IPS-NIHi11 (cell line): ENCODE measurements at regions not wholly inside any gene's neighbourhood (a gene's known extent, or its start where the extent isn't known, plus 50 kb on each side); places are given as distances from the start of the nearest gene placed in this dataset.
A peak's percentile ranks its signal among the peaks of the same experiment; 100 is the strongest.
"Not testable (repeated sequence)": the region's sequence is repeated elsewhere in the genome, so short reads cannot be mapped to it uniquely, and the experiment has no call there.

Experiments used
- DNase-seq: peaks from one replicate; pipeline ENCODE4 v3.0.0; 2012; ENCODE audit warnings: mixed read lengths, low spot score

GRCh38 chr5:4571248-4571948, 568.7 kb upstream of the ADAMTS16 start:
- peak; percentile 25 for DNase-seq

- no peak for DNase-seq
Measured at GRCh38 chr5:4572311-4573100, 567.6 kb upstream of the ADAMTS16 start.

GRCh38 chr5:4575608-4576007, 564.5 kb upstream of the ADAMTS16 start:
- no peak for DNase-seq

- DNase-seq = no peak
Measured at GRCh38 chr5:4576161-4576748, 563.9 kb upstream of the ADAMTS16 start.

GRCh38 chr5:4576908-4577307, 563.2 kb upstream of the ADAMTS16 start:
- DNase-seq = no peak

GRCh38 chr5:4579679-4580078, 560.5 kb upstream of the ADAMTS16 start:
- no peak for DNase-seq

- DNase-seq = no peak
Measured at GRCh38 chr5:4580772-4581171, 559.4 kb upstream of the ADAMTS16 start.

GRCh38 chr5:4581289-4581688, 558.8 kb upstream of the ADAMTS16 start:
- no peak for DNase-seq

GRCh38 chr5:4584982-4585381, 555.1 kb upstream of the ADAMTS16 start:
- DNase-seq = no peak

GRCh38 chr5:4613440-4613839, 526.7 kb upstream of the ADAMTS16 start:
- no peak for DNase-seq

- no peak for DNase-seq
Measured at GRCh38 chr5:4614088-4614487, 526.0 kb upstream of the ADAMTS16 start.

GRCh38 chr5:4615369-4615768, 524.8 kb upstream of the ADAMTS16 start:
- DNase-seq = not testable (repeated sequence)

GRCh38 chr5:4625206-4625896, 514.8 kb upstream of the ADAMTS16 start:
- DNase-seq = no peak

GRCh38 chr5:4627131-4627530, 513.0 kb upstream of the ADAMTS16 start:
- DNase-seq = no peak

GRCh38 chr5:4627929-4628328, 512.2 kb upstream of the ADAMTS16 start:
- DNase-seq = no peak

- no peak for DNase-seq
Measured at GRCh38 chr5:4628645-4629385, 511.3 kb upstream of the ADAMTS16 start.

GRCh38 chr5:4630031-4630430, 510.1 kb upstream of the ADAMTS16 start:
- no peak for DNase-seq

GRCh38 chr5:4634342-4634741, 505.8 kb upstream of the ADAMTS16 start:
- no peak for DNase-seq

GRCh38 chr5:4636378-4636777, 503.8 kb upstream of the ADAMTS16 start:
- DNase-seq = no peak

- DNase-seq = no peak
Measured at GRCh38 chr5:4639946-4640345, 500.2 kb upstream of the ADAMTS16 start.

GRCh38 chr5:4640795-4641194, 499.3 kb upstream of the ADAMTS16 start:
- DNase-seq = peak; percentile 63

GRCh38 chr5:4642525-4642924, 497.6 kb upstream of the ADAMTS16 start:
- DNase-seq = no peak
